Activated CD8-positive, alpha-beta memory T cell treated with anti-CD3 and anti-CD28 coated beads for 1 hour (primary cell): ENCODE measurements at regions not wholly inside any gene's neighbourhood (a gene's known extent, or its start where the extent isn't known, plus 50 kb on each side); places are given as distances from the start of the nearest gene placed in this dataset.

ENCODE experiments used
- DNase-seq, 2 donors: peaks; one replicate each; pipeline ENCODE4 v3.0.0-alpha.2; 2020; ENCODE audit warnings: low read depth in 1 of 2; ENCODE audit errors: extremely low read depth in 1 of 2

DNA sequence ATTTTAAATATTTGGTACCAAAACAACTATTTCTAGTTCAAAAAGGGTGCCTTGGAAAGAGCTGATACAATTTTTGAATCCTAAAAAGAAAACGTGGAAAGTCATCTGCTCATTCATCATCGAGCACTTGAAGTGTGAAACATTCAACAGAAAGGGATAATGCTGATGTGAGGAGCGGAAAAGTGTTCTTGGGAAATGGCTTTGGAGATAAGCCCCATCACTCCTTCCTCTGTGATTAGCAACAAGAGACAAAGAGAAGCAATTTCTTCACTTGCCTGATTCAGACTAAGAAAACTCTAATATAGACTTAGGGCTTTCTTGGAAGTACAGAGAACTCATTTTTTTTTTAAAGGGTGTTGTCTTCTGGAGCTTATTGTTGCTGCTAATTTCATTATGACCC, 74.9 kb downstream of the C9orf152 start:
- no peak for DNase-seq

DNA sequence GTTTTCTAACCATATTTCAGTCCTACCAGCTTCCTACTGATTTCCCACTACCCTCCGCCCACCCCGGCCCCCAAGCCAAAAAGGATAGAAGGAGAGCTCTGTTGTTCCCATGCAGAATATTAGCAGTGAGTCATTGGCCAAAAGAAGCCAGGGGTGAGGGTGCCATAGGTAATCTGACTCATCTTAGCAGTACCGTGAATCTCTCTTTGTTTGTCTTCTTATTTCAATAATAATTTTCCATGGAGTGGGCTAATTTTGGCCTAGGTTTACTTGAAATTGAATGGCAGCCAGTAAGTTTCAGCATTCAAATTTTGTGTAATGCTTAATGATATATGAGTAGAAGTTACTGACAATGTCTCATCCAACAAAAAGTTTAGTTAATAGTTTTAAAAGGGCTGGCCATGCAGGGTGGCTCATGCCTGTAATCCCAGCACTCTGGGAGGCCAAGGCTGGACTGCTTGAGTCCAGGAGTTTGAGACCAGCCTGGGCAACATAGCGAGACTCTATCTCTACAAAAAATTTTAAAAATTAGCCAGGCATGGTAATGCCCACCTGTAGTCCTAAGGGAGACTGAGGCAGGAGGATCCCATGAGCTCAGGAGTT, 74.2 kb downstream of the C9orf152 start:
- no peak for DNase-seq

DNA sequence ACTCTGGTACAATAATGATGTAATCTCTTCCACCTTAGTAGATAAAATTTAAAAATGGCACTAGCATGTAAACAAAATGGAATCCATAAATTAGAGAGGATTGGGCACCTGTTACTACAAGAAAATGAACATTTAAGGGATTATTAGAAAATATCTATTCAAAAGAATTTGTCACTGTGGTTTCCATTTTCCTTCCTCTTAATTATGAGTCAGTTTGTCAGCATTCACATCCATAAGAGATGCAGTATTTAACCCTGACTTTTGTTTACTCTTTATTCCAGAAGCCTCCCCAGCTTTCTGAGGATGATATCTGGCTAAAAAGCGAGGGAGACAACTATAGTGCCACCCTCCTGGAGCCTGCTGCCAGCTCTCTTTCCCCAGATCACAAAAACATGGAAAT, 72.1 kb downstream of the C9orf152 start:
- no peak for DNase-seq

DNA sequence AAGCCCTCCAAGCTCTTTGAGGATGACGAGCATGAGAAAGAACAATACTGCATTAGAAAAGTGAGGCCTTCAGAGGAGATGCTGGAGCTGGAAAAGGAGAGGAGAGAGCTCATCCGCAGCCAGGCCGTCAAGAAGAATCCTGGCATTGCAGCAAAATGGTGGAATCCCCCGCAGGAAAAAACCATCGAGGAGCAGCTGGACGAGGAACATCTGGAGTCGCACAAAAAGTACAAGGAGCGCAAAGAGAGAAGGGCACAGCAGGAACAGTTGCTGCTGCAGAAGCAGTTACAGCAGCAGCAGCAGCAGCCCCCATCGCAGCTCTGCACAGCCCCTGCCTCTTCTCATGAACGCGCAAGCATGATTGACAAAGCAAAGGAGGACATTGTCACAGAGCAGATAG, 71.2 kb downstream of the C9orf152 start:
- no peak for DNase-seq

DNA sequence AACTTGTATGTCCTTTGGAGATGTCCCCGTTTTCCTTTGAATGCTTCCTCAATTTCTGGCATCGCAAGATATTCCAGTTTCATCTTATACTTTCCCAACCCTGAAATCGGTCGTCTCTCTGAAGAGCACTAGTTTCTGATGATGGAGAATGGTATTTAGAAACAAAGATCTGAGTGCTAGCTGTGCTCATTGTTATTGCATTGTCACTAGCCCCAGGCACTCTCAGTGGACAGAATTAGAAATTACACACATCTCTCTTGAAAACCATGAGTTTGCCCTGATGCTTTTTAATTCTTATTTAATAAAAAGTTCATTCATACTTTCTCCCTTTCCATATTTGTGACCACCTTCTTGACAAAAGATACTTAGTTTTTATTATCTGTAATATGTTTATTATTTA, 67.7 kb downstream of the C9orf152 start:
- no peak for DNase-seq

DNA sequence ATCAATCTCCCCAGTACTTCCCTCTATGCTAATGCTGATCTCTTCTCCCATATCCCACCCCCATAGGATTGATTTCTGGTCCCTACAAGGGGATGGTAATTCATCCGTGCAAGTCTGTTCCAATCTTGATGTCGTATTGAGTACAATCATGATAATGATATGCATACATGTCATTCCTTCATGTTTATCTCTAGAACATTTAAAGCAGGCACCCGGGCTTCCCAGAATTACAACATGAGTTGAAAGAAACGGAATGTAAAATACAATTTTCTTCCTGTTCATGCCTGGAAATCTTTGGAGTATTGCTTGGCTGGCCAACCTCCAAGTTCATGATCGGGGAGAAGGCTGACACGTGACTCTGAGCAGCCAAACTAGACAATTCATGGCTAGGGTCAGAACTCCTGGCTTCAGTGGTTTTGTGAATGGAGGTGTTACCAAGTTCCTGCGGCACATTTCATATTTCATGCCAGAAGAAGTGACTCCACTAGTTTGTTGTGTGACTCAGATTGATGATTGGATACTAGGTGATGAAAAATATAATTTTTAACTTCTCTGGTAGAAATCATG, 66.6 kb downstream of the C9orf152 start:
- DNase-seq: no peak

DNA sequence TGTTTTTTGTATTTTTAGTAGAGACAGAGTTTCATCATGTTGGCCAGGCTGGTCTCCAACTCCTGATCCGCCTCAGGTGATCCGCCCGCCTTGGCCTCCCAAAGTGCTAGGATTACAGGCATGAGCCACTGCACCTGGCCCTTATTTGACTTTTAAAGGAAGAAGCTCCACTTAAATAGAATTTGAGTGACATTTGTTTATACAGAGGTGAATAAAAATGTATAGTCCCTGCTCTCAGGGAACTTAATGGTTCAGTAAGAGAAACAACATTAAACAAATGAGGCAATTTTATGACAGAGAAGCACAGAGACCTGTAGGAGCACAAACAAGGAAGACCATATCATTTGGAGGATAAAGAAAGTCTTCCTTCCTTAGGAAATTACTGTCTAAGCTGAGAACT, 65.7 kb downstream of the C9orf152 start:
- DNase-seq: no peak

DNA sequence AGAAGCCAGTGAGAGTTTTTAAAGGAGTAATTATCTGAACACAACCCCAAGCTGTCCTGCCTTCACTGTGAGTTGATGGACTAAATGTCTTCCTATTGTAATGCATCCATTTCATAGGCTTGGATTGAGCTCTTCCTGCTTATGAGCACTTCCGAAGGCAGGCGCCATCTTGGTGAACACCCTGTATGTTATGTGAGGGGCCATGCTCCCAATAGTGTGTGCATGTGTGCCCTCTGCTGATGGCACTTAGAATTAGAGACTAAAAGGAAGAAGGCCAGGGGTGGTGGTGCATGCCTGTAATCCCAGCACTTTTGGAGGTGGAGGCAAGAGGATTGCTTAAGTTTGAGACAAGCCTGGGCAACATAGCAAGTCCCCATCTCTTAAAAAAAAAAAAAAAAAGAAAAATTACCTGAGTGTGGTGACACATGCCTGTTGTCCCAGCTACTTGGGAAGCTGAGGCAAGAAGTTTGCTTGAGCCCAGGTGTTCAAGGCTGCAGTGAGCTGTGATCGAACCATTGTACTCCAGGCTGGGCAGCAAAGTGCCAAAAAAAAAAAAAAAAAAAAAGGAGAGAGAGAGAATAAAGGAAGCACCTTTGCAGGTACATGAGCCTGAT, 65.0 kb downstream of the C9orf152 start:
- DNase-seq: no peak

DNA sequence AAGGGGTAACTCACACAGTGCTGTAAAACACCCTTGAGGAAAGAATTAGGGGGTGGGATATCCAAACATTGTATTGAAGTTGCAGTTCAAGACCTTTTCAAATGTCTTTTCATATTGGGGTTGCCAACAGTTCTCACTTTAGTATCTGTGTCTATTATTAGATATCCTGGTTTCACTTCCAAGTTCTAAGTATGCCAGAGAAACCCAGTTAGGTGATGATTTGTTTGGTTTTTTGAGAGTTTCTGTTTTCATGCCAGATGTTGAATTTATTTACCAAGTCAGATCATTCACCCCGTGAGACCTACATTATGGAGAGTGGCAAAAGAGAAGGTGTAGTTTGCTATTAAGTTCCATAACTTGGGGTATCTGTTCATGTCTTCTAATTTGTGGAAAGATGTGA, 64.5 kb downstream of the C9orf152 start:
- no peak for DNase-seq

DNA sequence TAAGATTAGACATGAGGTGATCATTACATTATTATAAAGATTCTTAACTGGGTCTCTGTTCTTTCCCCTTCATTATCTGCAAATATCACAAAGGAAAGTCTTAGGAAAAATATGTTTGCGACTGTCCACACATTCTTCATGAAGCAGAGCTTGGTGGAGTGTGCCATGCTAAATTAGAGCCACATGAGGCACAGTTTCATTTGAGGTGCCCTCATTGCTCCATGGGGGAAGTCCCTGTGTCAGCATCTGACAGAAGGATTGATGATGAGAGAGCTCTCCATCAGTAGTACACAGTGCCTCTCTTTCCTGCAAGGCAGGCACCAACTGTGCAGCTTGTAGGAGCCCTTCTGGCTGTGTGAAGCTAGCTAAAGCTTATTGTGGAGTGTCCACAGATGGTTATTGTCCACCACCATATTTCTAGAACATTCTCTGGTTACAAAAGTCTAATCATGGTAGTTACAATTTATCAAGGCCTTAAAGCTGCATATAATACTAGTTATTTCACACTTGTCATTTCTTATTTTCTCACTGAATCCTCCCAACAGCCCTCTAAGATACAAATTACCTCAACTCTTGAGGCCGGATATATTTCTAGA, 63.9 kb downstream of the C9orf152 start:
- DNase-seq: no peak

DNA sequence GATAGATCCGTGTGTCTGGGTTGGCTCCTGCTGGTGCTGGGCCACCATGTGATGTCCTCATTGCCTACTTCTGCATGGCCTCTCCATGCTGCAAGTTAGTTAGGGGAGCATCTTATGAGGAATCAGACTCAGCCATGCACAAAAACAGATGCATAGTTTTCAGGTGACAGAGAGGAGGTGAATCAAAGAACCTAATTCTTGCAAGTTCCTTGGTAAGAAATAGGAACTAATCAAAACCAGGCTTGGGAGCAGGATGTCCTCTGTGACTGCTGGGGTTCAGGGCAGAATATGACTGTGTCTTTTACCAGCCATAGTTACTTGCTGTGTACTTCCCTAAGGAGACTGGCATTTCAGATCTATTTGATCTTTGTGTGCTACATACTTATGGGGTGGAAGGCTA, 61.6 kb downstream of the C9orf152 start:
- no peak for DNase-seq

DNA sequence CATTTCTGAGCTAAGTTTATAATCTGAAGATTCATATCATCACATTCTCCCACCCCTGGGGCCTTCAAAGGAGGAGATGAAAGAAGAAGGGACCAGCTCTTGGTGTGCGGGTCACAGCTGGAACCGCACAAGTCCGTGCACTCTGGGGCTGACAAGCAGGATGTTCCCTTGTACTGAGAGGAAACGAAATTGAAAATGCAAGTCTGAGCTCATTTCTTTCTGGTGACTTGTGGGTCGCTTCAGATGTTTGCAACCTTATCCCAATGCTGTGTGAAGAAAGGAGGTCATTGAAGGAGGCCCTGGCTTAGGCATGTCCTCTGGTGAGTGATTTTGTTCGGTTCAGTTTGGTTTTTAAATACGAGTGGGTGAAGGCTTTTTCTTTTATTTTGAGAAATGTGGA, 59.6 kb downstream of the C9orf152 start:
- DNase-seq: no peak

DNA sequence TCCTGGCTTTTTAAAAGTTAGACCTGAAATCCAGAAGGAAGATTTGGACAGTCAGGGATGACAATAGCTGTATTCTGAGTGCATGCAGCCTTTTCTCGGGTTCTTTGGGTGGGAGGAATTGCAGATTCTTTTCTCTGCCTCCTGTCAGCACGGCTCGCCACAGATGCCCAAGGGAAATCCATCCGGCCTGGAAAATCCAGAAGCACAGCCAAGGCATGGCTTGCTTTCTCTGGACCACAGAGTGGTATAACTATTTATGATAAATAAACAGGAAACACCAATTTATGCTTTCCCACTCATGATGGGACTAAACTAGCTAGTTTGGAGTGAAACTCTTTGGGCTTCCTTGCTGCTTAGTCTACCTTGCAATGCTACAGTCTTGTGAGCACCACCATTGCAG, 59.1 kb downstream of the C9orf152 start:
- no peak for DNase-seq
